ENCODE measurements at regions not wholly inside any gene's neighbourhood (a gene's known extent, or its start where the extent isn't known, plus 50 kb on each side); places are given as distances from the start of the nearest gene placed in this dataset.
A peak's percentile ranks its signal among the peaks of the same experiment; 100 is the strongest.

DNA sequence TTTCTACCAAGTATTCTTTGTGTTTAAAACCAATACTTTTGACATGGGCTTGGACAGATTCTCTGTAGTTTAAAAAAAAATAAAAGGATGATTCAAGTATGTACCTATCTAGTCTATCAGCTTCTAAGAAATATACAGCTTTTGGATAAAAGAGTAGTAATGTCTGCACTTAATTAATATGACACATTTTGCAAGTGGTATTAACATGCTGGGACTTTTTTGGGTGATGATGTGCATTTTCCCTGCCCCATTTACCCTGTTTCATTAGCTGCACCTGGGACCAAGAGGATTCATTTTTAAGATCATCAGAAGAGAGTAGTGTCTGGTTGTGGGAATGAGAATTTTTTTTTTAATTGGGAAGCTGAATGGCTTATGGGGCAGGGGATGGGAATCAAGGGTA, 236.2 kb upstream of the KLF14 start:
- no peak for DNase-seq

GRCh38 chr7:130970696-130971095, 236.7 kb upstream of the KLF14 start:
- no peak for DNase-seq

DNA sequence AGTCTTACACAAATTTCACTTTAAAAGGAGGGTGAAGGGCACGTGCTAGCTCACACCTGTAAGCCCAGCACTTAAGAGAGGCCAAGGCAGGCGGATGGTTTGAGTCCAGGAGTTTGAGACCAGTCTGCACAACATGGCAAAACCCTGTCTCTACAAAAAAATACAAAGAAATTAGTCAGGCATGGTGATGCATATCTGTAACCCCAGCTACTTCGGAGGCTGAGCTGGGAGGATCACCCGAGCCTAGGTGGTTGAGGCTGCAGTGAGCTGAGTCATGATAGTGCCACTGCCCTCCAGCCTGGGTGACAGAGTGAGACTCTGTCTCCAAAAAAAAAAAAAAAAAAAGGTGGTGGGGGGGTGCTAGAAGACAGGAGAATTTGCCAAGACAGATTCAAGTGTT, 237.3 kb upstream of the KLF14 start:
- no peak for DNase-seq

- no peak for DNase-seq
Observed at GRCh38 chr7:130972201-130972600, 238.2 kb upstream of the KLF14 start.

DNA sequence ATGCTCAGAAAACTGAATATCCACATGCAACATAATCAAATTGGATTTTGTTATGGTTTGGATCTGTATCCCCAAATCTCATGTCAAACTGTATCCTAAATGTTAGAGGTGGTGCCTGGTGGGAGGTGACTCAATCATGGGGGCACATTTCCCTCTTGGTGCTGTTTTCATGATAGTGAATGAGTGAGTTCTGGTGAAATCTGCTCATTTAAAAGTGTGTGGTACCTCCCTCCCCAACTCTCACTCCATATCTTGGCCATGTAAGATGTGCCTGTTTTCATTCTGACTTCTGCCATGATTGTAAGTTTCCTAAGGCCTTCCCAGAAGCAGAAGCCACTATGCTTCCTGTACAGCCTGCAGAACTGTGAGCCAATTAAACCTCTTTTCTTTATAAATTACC, 239.6 kb upstream of the KLF14 start:
- DNase-seq, result no peak

DNA sequence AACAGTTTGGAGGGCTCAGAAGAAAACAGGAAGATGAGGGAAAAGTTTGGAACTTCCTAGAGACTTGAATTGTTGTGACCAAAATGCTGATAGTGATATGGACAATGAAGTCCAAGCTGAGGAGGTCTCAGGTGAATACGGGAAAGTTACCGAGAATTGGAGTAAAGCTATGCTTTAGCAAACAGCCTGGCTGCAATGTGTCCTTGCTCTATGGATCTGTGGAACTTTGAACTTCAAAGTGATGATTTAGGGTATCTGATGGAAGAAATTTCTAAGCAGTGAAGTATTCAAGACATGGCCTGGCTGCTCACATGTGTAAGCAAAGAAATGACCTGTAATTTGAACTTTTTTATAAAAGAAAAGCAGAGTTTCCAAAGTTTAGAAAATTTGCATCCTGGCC, 240.2 kb upstream of the KLF14 start:
- DNase-seq, result no peak

DNA sequence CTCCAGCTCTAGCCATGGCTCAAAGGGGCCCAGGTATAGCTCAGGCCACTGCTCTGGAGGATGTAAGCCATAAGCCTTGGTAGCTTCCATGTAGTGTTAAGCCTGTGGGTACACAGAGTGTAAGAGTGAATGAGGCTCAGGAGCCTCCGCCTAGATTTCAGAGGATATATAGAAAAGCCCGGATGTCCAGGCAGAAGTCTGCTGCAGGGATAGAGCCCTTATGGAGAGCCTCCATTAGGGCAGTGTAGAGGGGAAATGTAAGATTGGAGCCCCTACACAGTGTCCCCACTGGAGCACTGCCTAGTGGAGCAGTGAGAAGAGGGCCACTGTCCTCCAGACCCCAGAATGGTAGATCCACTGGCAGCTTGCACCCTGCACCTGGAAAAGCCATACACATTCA, 240.8 kb upstream of the KLF14 start:
- DNase-seq, result no peak

- no peak for DNase-seq
Observed at GRCh38 chr7:130975731-130976130, 241.7 kb upstream of the KLF14 start.

GRCh38 chr7:130982160-130982638, 248.2 kb upstream of the KLF14 start:
- DNase-seq, result peak; percentile 23 to 45

DNA sequence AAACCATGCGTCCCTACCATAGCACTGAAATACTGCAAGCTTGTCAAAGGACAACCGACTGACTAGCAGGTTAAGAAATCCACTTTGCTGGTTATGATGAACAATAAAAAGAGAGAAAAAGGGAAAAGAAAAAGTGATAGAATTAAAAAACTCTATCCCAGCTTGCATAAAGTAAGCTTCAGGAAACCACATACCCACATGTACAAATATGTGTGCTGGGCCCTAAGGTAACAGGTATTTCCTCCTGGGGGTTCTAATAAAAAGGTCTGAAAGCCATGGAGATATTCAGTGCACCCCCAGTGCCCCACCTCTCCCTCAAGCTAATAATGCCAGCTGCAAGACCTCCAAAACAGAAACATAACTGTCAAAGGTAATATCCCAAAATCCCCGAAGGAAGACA, 248.6 kb upstream of the KLF14 start:
- no peak for DNase-seq

GRCh38 chr7:130985361-130985760, 251.4 kb upstream of the KLF14 start:
- no peak for DNase-seq

DNA sequence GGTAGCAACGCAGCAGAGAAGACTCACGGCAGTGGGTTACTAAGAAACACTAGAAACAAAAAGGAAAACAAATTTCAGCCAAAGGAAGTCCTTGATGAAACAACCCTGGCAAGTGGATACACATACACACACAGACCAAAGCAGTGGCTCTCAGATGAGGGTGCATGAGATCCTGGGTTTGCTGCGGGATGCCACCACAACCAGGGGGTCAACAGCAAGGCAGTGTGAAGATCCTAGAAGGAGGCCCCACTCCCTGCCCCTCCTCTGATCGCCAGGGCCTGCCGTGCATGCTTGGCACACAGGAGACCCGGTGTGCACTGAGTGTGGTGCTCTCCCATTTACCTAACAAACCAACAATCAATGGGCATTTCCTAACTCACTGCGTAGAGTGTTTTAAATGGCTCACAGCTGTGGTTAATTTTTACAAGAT, 252.3 kb upstream of the KLF14 start:
- no peak for DNase-seq

DNA sequence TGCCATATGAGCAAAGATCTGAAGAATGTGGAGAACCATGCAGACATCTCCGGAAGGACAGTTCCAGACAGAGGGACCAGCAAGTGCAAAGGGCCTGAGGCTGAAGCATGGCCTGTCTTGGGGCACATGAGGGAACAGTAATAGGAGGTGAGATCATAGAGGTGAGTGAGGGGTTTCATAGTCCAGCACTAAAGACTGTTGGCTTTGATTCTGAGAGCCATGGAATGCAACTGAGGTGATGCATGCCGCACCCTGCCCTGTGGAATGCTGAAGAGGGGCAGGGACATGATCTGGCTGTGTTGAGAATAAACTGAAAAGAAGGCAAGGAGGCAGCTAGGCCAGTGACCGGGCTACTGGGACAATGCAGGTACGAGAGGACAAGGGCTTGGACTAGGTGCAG, 253.1 kb upstream of the KLF14 start:
- no peak for DNase-seq

- no peak for DNase-seq
Observed at GRCh38 chr7:130988443-130988842, 254.4 kb upstream of the KLF14 start.

- no peak for DNase-seq
Observed at GRCh38 chr7:130989101-130989795, 255.2 kb upstream of the KLF14 start.

- no peak for DNase-seq
Observed at GRCh38 chr7:130990178-130990832, 256.3 kb upstream of the KLF14 start.

GRCh38 chr7:130993671-130994365, 259.8 kb upstream of the KLF14 start:
- DNase-seq, result no peak

DNA sequence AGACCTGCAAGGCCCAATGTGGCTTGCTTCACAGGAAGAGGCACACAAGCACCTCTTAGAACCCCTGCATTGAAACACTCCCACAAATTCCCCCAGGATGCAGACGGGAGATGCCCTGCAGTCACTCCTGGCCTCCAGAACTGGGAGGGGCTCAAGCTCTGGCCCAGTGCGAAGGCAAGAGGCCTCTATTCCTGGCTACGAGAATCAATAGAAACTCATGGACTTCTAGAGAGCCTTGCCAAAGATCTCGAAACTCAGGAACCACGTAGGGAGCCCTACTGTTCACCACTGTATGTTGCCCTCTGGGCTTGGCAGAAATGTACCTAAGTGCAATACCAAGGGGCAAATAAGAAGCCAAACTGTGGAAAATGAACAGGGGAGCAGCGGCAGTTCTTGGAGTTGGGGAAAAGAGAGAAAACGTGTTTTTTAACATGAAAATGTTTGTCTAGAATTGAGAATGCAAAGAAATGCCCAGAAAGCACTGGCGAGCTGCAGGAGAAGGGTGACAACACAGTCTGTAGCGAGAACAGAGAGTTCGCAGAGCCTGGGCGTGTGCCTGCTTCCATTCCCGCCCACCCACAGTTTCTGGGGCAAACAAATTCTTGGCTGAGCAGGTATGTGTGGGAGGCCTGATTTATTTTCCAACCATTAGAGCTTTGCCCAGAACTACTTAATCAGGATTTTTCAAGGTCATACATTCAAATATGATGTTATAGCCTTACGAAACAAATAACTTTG, 260.5 kb upstream of the KLF14 start:
- DNase-seq, result no peak

DNA sequence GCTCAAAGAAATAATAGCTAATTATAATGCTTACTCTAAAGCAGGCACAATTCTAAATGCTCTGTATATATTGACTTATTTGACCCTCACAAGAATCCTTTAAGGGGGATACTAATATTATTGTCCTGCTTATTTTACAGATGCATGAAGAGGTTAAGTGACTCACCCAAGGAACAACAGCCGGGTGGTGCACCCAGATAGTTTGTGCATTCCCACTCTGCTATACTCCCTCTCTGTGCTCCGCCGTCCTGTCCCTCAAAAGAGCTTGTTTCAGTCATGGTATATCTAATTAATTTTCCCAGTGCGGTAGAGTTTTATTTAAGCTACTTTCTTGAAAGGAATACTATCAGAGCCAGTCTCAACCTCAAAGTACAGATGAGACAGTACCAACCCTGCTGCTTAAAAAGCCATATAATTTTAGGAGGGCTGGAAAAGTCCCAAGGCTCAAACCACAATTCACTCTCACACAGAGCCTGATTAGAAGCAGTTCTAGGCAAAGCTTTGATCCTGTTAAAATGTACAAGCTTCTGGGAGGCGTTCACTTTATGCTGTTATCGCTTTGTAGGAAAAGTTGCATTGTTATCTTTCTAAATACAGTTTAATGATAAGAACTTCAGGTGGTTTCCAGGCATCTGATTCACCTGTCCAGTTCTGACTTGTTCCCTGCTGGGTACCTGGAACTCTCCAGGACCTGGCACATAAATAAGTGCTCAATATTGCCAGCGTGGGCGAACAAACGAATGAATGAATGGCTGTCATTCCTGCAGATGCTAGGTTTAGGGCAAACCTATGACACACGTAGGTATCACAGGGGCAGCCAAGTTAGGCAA, 261.5 kb upstream of the KLF14 start:
- no peak for DNase-seq

- DNase-seq, result no peak
Observed at GRCh38 chr7:130996205-130996832, 262.3 kb upstream of the KLF14 start.

GRCh38 chr7:130996833-130997231, 262.8 kb upstream of the KLF14 start:
- no peak for DNase-seq
